A549 (cell line): ENCODE measurements at regions not wholly inside any gene's neighbourhood (a gene's known extent, or its start where the extent isn't known, plus 50 kb on each side); places are given as distances from the start of the nearest gene placed in this dataset.

Experiments used
- ATAC-seq, 2 experiments: fragments of 200-7000 bp in 1 of 2; fragments of >200 bp in 1 of 2; cut with Nextera tagmentation in 1 of 2; cut with Tn5 transposase in 1 of 2; 3 replicates each; pipeline versions ENCODE4 v1.8.0 to v1.9.1; 2018 to 2020; ENCODE audit warnings: mild to moderate bottlenecking in 1 of 2, moderate library complexity in 1 of 2
- CTCF ChIA-PET: fragments of 300-600 bp; sonication (Branson Sonifier 250); formaldehyde crosslinking; extraction: SDS; loops from one replicate; lab custom pipeline; 2021; ENCODE audit warnings: antibody characterized with exemption, inconsistent platforms; lab: Yijun Ruan, JAX
- POLR2A ChIA-PET: fragments of 350-600 bp; formaldehyde crosslinking; extraction: SDS; loops from one replicate; lab custom pipeline; 2021; ENCODE audit warnings: antibody characterized with exemption, inconsistent platforms; lab: Yijun Ruan, JAX
- DNase-seq, 2 experiments: peaks; one replicate each; pipeline versions ENCODE4 v3.0.0 to v3.0.0-alpha.2; 2011 to 2016; ENCODE audit warnings: low read depth in 1 of 2, low spot score in 1 of 2
- FAIRE-seq: peaks from 2 replicates; lab custom pipeline; 2011; peaks lifted over from hg19 to GRCh38; lab: Jason Lieb, UNC
- H3K27ac ChIP-seq, 2 experiments: fragments of >200 bp; sonication (Bioruptor Twin); formaldehyde crosslinking; 3 replicates each; pipeline ENCODE4 v1.5.1; 2016 to 2017
- H3K4me1 ChIP-seq: fragments of >200 bp; sonication (Bioruptor Twin); formaldehyde crosslinking; 3 replicates; pipeline ENCODE4 v1.6.1; 2016
- H3K4me2 ChIP-seq: fragments of >200 bp; sonication (Bioruptor Twin); formaldehyde crosslinking; 3 replicates; pipeline ENCODE4 v1.6.1; 2016
- H3K4me3 ChIP-seq: fragments of >200 bp; sonication (Bioruptor Twin); formaldehyde crosslinking; 3 replicates; pipeline ENCODE4 v1.5.1; 2016
- H3K9me3 ChIP-seq: fragments of >200 bp; sonication (Bioruptor Twin); formaldehyde crosslinking; 3 replicates; pipeline ENCODE4 v1.6.1; 2016
- CBX2 ChIP-seq: fragments of 200-600 bp; sonication (generic); IDR thresholded peaks from 2 replicates; pipeline ENCODE4 v1.6.1; 2016; ENCODE audit warnings: low read depth, mild to moderate bottlenecking, borderline replicate concordance
- CEBPB ChIP-seq, 2 experiments: fragments of >200 bp in 1 of 2; sonication (Bioruptor Twin) in 1 of 2; formaldehyde crosslinking in 1 of 2; IDR thresholded peaks; 2 replicates each; pipeline ENCODE4 v1.6.1; 2012 to 2016
- EP300 ChIP-seq, 2 experiments: fragments of >200 bp; sonication (Bioruptor Twin); formaldehyde crosslinking; IDR thresholded peaks; 2 replicates in 1 of 2; 3 replicates in 1 of 2; pipeline ENCODE4 v1.6.1; 2016 to 2017
- ESRRA ChIP-seq: fragments of 150-350 bp; IDR thresholded peaks from 2 replicates; pipeline ENCODE4 v1.6.1; 2014; ENCODE audit warnings: mild to moderate bottlenecking, low read length, borderline replicate concordance
- FOXS1 ChIP-seq: fragments of 250-450 bp; sonication (Bioruptor Pico); IDR thresholded peaks from 2 replicates; pipeline ENCODE4 v1.5.0; 2020; ENCODE audit warnings: mild to moderate bottlenecking, moderate library complexity
- HES2 ChIP-seq: fragments of >200 bp; sonication (Bioruptor Twin); formaldehyde crosslinking; IDR thresholded peaks from 2 replicates; pipeline ENCODE4 v1.6.1; 2016
- HOXB13 ChIP-seq: fragments of 250-450 bp; sonication (Bioruptor Pico); IDR thresholded peaks from 2 replicates; pipeline ENCODE4 v1.5.0; 2020; ENCODE audit warnings: low read depth, mild to moderate bottlenecking, moderate library complexity
- JUN ChIP-seq, 2 experiments: fragments of >200 bp; sonication (Bioruptor Twin); formaldehyde crosslinking; IDR thresholded peaks; 2 replicates in 1 of 2; 3 replicates in 1 of 2; pipeline ENCODE4 v1.6.1; 2016 to 2017
- KDM1A ChIP-seq: fragments of 200-600 bp; sonication (generic); IDR thresholded peaks from 2 replicates; pipeline ENCODE4 v1.6.1; 2016; ENCODE audit warnings: low read depth, mild to moderate bottlenecking
- MAFK ChIP-seq: fragments of 450-650 bp; IDR thresholded peaks from 2 replicates; pipeline ENCODE4 v1.6.1; 2014; ENCODE audit not compliant: partially characterized antibody
- MAX ChIP-seq: IDR thresholded peaks from 2 replicates; pipeline ENCODE4 v1.6.1; 2012
- PBX3 ChIP-seq: IDR thresholded peaks from 2 replicates; pipeline ENCODE4 v1.6.1; 2012
- POLR2AphosphoS2 ChIP-seq: conservative IDR thresholded peaks from 2 replicates; pipeline ENCODE4 v1.6.1; 2012; ENCODE audit warnings: low read length, improper control_type of control experiment, inconsistent platforms
- RCOR1 ChIP-seq: fragments of 150-350 bp; IDR thresholded peaks from 2 replicates; pipeline ENCODE4 v1.6.1; 2014; ENCODE audit warnings: antibody characterized with exemption, low read length, low read depth
- REST ChIP-seq: fragments of 200-600 bp; sonication (generic); IDR thresholded peaks from 2 replicates; pipeline ENCODE4 v1.6.1; 2016; ENCODE audit warnings: antibody characterized with exemption, mild to moderate bottlenecking, moderate library complexity
- TFCP2L1 ChIP-seq: fragments of 250-450 bp; sonication (Bioruptor Pico); IDR thresholded peaks from 2 replicates; pipeline ENCODE4 v1.5.0; 2021; ENCODE audit warnings: mild to moderate bottlenecking
- WGBS: methylation state at CpG from one replicate; pipeline ENCODE4 v1.1.6; 2017; ENCODE audit errors: missing lambda C conversion rate; 5-methylcytosine and 5-hydroxymethylcytosine counted together

GRCh38 chr10:28969413-28969812, 292.1 kb downstream of the BAMBI start:
- Histone ChIP-seq H3K4me3 (no peak overlapping the region), H3K4me2 (no peak overlapping the region), H3K4me1 (no peaks in the 10 kb centered on the region), H3K9me3 (no peaks in the 10 kb centered on the region), H3K27ac (no peak overlapping the region)
- ATAC-seq = no peak
- ChIA-PET CTCF (interaction anchor here (0.9 to 1.3 kb wide), 3 partner anchors 9 to 306 kb away, joined by 3 to 8 read pairs (median 4); no protein-coding TSS in a partner anchor), POLR2A (no interaction called here)
- DNase-seq = no peak
- FAIRE-seq = no peak
- 92% methylated on average over 4 of the region's 4 CpGs for WGBS
- TF ChIP-seq MAFK (peak; percentile 88), PBX3 (no peak)

GRCh38 chr10:28970231-28970630, 292.9 kb downstream of the BAMBI start:
- ChIA-PET CTCF (interaction anchor here (0.9 to 1.3 kb wide), 3 partner anchors 8 to 21 kb away, joined by 3 to 8 read pairs (median 4); no protein-coding TSS in a partner anchor), POLR2A (no interaction called here)

GRCh38 chr10:28971255-28971654, 293.9 kb downstream of the BAMBI start:
- CTCF ChIA-PET = interaction anchor here (0.9 to 1.1 kb wide), 2 partner anchors 11 to 20 kb away, joined by 3 to 4 read pairs; no protein-coding TSS in a partner anchor
- Histone ChIP-seq H3K4me3 (no peak overlapping the region), H3K4me2 (no peak overlapping the region)
- TF ChIP-seq CBX2 = no peak
- no peak for TF ChIP-seq PBX3
- TF ChIP-seq MAX = no peak
- TF ChIP-seq REST = no peak
- no peak for TF ChIP-seq POLR2AphosphoS2
- no peak for TF ChIP-seq KDM1A
- TF ChIP-seq EP300 (IDR thresholded peaks at IDR 0.05) = no peak
- no peak for TF ChIP-seq FOXS1 (CRISPR knock-in tag)
- TF ChIP-seq, all 56 proteins: peak for 0
- Histone ChIP-seq H3K9me3 (no peaks in the 10 kb centered on the region), H3K4me1 (no peaks in the 10 kb centered on the region), H3K27ac (no peak overlapping the region)
- no peak for ATAC-seq
- DNase-seq = no peak
- no peak for FAIRE-seq
- 91% methylated on average over 6 of the region's 6 CpGs for WGBS
- POLR2A ChIA-PET = no interaction called here

More at GRCh38 chr10:28970231-28970630, 292.9 kb downstream of the BAMBI start:
- Histone ChIP-seq H3K27ac (no peak overlapping the region), H3K9me3 (no peaks in the 10 kb centered on the region), H3K4me1 (no peaks in the 10 kb centered on the region), H3K4me3 (no peak overlapping the region), H3K4me2 (no peak overlapping the region)
- WGBS = 81% methylated on average over 6 of the region's 6 CpGs
- no peak for DNase-seq
- FAIRE-seq = no peak
- no peak for ATAC-seq
- TF ChIP-seq CEBPB (IDR thresholded peaks at IDR 0.05) = no peak
- no peak for TF ChIP-seq JUN (IDR thresholded peaks at IDR 0.05)
- no peak for TF ChIP-seq HES2
- no peak for TF ChIP-seq ESRRA
- TF ChIP-seq RCOR1 = no peak
- TF ChIP-seq MAX = no peak
- TF ChIP-seq HOXB13 (CRISPR knock-in tag) = no peak
- TF ChIP-seq TFCP2L1 (CRISPR knock-in tag) = no peak
